GM19239 (cell line): ENCODE measurements at regions not wholly inside any gene's neighbourhood (a gene's known extent, or its start where the extent isn't known, plus 50 kb on each side); places are given as distances from the start of the nearest gene placed in this dataset.
A peak's percentile ranks its signal among the peaks of the same experiment; 100 is the strongest.

Experiments
- DNase-seq: peaks from one replicate; pipeline ENCODE4 v3.0.0; 2011; ENCODE audit warnings: low spot score; ENCODE audit not compliant: insufficient read length
- FAIRE-seq: peaks from 2 replicates; lab custom pipeline; 2011; peaks lifted over from hg19 to GRCh38; lab: Jason Lieb, UNC

DNA sequence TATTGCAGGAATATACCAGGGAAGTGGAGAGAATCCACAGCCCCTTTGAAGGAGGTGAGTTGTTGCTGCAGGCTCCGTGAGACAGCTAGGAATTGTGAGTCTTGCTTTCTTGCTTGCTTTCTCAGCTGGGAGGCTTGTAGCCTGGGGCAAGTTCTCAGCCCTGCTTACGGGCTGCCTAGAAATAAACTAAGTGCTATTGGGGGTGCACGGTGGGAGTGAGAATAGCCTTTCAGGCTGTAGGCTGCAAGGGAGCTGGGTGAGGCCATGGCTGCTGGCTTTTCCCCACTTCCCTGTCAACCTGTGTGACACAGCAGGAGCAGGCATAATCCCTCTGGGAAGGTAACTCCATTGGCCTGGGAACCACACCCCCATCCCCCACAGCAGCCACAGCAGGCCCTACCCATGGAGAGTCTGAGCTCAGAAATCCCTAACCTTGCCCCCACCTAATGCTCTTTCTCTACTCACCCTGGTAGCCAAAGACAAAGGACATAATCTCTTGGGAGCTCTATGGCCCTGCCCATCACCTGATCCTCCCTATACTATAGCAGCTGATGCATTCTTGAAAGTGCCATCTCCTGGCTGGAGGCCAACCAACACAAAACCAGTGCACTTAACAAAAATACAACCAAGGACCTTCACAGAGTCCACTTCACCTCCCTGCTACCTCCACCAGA, 113.0 kb downstream of the MMRN1 start:
- FAIRE-seq (no peak), DNase-seq (no peak)

DNA sequence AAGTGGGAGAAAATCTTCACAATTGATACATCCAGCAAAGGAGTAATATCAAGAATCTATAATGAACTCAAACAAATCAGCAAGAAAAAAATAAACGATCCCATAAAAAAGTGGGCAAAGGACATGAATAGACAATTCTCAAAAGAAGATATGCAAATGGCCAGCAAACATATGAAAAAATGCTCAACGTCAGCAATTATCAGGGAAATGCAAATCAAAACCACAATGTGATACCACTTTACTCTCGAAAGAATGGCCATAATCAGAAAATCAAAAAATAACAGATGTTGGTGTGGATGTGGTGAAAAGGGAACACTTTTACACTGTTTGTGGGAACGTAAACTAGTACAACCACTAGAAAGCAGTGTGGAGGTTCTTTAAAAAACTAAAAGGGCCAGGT, 114.3 kb upstream of the CCSER1 start:
- no peak for FAIRE-seq
- no peak for DNase-seq

DNA sequence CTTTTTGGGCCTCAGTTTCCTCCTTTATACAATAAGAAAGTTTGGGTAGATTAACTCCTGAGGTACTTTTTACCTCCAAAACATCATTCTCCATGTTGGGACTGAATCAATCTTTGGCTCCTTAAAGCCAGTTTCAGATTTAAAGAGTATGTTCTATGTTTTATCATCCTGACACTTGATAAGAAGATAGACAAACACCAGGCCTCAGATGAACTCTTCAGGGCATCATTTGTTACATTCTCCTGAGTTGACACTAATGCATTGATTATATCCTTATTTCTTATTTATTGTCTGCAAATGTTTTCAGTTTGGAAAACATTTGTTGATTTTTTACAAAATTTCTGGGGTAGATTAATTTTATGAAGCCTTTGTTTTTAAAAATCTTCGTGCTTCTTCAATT, 102.7 kb upstream of the CCSER1 start:
- FAIRE-seq (no peak), DNase-seq (no peak)

DNA sequence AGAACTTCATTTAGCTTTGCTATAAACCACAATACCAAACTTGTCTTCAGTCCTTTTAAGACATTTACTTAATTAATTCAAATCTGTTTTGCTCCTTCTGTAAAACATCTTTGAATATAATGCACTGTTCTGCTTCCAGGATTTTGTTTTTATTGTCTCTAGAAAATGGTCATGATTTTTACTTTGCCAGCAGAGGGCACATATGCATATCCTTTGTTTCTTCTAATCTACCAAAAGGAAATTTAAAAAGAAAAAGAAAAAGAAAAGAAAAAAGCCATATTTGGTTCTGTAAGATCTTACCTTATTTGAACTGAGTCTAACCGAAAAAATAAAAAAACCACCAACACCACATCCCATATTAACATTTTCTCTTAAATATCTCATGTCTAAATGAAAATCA, 101.9 kb upstream of the CCSER1 start:
- FAIRE-seq (peak; percentile 52), DNase-seq (no peak)

DNA sequence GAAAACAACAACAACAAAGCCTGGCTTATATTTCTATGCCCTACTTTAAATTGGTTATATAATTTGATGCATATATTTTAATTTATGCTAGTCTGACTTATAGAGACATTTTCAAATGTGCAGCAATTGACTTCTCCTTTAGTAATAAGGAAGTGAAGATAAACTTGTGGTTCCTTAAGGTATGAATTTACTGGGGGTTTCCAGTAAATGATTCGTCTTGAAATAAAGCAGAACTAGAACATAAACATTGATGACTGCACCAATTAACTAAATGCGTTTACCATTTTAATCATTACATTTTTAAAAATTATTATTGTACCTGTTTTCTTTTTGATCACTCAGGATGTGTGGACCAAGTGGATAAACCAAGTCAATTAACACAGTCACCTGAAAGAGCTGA, 99.6 kb upstream of the CCSER1 start:
- FAIRE-seq, result no peak

DNA sequence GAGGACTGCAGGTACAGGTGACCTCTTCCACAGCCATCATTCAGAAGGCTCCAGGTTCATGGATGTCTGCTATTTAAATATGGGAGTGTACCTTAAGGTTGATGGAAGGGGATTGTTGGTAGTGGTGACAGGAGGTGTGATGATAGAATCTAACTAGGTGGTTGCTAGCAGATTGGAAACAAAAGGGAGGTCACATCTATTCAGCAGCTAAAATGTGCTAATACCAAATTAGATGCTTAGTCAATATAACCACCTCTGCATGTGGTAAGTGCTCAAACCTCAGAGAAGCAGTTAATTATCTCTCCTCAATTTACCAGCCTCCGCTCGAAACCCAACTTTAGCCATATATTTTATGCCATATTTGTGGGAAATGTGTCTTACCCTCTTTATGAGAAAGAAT, 98.7 kb upstream of the CCSER1 start:
- no peak for FAIRE-seq
- no peak for DNase-seq

More for the DNA sequence above, 99.6 kb upstream of the CCSER1 start:
- DNase-seq, result no peak

DNA sequence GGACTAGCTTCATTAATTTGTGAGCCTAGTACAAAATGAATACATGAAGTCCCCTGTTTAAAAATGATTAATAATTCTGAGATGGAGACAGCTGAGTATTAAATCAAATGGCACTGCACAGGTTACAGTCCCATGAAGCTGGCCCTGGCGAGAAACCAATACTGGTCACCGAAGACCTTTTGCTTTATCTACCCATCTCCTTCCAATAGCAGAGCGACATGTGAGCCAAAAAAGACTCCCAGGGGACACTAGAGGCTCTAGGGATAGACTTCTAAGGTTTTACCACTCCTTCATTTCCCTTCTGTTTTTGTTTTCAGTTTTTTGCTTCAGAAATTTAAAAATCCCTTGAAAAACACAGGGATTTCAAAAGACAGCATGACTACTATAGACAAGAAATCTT, 97.0 kb upstream of the CCSER1 start:
- no peak for DNase-seq
- FAIRE-seq, result no peak

DNA sequence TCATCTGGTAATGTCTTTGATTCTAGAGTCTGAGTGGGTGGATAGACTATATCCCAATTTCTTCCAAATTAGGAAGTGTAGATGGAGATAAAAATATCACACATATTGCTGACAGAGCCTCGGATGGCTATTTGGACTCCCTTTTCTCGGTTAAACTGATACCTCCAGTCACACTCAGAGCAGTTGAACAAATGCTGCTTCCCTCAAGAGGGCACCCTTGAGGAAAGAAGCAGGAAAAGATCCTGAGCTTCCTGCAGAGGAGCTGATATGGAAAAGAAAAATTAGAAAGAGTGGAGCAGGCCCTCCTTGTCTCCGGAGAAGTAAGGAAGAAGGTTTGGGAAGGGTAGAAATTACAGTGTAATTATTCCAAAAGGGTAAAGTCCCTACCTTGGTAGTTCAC, 96.2 kb upstream of the CCSER1 start:
- DNase-seq, result no peak
- FAIRE-seq, result no peak

DNA sequence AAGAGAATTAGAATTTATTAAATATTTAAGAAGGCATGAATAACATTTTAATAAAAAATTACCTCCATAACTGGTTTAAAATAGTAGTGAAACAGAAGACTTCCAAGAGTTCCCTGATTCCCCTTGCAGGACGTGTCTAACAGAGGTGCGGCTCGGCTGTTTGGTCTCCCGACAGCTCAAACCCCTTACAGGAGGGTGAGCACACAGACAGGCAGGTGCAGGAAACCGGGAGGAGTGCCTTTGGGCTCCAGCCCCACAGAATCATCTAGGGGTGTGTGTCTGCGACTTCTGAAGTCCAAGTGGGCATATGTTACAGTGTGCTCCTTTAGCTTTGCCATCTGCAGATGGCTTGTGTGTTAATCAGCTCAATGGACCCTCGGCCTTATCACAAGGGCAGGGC, 88.1 kb upstream of the CCSER1 start:
- FAIRE-seq, result no peak

DNA sequence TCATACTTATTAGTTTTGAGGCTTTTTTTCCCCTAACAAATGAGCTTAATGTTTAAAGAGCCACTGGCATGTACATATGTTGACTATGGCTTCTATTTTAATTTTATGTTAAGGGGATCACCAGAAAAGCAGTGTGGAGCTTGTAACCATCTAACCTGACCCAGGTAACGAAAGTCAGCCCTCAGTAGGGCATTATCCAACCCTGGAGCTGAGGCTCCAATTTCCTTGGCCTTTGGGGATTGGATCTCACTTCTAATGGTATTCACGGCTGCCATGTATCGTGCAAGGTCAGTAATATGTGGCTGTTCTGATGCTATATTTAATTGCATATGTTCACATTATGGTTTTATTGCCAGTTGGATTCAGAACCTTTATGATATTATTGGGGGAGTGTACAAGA, 75.2 kb upstream of the CCSER1 start:
- FAIRE-seq, result no peak
- DNase-seq, result no peak

More for the DNA sequence above, 88.1 kb upstream of the CCSER1 start:
- no peak for DNase-seq

DNA sequence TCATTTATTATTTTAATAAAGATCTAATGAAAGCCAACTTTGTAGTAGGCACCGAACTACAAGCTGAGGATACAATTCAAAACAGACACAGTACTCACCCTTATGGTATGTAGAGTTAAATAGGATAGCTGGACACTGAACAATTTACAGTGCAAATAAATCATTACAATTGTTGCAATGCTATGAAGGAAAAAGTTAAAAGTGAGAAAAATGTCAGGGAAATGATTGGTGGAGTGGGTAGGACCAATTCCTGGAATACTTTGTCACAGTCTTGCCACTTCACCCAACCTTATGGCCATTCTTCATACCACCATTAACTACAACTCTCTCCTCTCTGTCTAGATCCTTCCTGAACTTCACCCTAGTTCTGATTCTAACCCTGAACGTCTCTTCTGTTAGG, 70.1 kb upstream of the CCSER1 start:
- no peak for FAIRE-seq
- DNase-seq, result no peak

DNA sequence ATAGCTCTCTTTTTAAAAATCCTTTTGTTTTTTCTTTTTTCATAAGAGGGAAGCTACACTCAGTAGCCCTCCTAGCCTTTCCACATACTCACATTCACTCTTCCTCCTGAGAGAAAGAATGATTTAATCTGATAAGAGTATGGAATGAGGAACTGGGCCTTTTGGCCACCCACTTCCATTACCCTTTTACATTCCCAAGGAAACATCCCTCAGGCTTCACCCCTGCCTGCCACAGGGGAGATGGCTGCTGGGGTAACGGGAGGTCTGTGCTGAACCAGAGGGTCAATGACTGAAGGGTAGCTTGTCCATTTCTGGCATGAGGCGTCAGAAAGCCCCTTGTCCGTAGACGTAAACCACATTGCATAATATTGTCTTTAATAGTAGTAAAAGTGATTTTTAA, 67.2 kb upstream of the CCSER1 start:
- no peak for DNase-seq
- FAIRE-seq, result no peak

DNA sequence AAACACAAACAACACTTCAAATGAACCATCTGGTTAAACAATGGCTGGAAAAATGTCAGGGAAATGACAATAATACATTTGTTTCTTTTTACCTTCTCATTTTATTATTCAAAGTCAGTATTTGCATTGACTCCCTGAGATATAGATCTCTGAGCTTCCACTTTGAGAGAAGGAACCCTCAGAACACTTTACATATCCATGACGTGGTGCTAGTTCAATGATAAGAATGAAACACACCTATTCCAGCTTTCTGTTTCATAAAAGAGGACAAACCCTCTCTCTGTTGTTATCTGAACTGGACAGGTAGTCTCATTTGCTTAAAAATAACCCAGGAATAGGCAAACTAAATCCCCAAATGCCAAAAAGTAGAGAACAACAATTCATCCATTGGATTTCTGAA, 65.3 kb upstream of the CCSER1 start:
- no peak for DNase-seq
- no peak for FAIRE-seq

DNA sequence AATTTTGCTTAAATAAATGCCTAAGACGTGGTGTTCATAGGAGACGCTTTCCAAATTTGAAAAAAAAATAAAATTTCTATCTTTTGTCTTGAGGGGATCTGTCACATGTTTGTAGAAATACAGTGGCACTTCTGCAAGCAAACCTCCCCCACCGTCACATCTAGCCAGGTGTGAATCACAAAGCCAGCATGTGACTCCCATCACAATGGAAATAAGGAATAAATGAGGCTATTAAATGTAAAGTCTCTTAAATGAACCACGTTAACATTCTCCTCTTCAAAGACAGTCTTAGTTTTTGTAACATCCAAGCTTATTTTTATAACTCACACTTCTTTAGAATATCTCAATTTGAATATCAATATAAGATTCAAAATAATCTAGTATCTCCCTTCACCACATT, 63.0 kb upstream of the CCSER1 start:
- DNase-seq, result no peak
- FAIRE-seq, result no peak

DNA sequence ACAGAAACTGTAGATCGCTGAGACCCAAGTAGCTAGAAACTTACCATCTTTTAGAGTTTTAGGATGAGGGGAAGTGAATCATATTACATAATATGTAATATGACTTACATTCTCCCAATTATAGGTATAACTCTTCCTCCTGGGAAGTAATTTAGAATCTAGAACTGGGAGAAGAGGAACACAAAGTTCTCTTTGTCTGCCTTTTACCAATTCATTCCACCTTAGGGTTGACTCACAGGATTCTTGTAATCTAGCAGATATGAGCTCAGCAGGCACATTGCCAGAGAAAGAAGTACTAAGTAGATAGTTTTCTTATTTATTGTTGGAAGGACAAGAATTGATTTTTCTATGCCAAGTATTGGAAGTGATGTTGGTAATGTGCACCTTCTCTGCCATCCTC, 58.0 kb upstream of the CCSER1 start:
- FAIRE-seq (no peak), DNase-seq (no peak)

DNA sequence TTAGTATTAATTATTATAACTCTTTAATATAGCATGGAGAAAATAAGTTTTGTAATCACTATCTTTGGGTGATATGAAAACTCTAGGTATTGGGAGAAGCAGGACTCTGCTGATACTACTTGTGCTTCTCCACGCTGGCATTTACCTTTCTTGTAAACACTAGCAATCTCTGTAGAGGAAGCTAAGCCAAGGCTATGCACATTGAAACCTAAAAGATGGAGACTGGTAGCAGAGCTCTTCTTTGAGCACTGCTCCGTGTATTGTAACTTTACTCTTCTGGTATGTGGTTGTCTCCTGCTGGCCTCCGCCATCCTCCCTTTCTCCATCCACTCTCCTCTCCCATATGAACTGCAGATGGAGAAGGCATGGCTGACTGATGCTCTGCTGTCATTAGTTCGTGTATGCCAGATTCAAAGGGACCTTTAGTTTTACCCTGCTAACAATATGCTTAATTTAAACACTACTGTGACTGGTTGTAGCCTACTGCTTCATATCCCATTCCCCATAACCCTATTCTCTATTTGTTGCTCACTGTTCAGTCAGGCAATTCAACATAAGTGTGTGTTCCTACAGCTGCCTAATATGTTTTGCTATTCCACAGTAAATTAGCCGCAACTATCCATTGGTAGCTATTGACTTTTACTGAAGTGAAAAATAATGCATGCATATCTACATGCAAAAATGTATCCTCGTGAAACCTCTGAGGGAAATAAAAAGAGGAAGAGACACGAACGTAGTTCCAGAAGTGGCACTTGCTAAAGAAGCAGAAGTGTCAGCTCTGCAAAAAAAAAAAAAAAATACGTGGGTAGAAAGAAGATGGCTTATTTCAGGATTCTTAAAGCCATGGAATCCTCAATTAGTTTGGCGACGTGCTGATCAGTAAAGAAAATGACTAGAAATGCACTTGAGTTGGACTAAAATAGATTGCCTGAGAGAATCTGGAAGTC, 55.6 kb upstream of the CCSER1 start:
- FAIRE-seq (no peak), DNase-seq (no peak)

DNA sequence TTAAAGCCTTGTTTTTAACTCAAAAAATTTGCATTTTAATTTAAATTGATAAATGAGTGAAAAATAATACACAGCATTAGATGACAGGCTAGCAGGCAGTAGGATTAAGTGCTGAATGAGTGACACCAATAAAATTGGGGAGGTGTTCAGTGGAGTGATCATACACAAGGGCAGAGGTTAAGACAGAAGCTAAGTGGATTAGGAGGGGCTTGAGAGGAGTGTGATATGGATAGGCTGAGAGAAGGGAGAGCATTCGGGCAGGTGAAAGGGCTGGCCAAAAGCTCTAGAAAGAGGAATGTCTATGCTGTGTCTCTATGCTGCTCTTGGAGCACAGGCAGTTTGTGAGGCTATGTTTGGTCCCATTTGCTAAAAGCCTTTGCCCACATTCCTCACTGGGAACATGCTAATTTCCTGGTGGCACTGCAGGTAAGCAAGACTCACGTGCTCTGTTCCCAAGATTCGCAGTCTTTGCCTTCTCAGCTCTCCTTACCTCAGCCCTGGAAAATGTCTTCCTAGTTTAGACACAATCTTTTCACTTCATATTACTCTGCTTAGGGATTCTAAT, 52.8 kb upstream of the CCSER1 start:
- no peak for DNase-seq
- no peak for FAIRE-seq
